ENCODE measurements at regions not wholly inside any gene's neighbourhood (a gene's known extent, or its start where the extent isn't known, plus 50 kb on each side); places are given as distances from the start of the nearest gene placed in this dataset.

- Mint-ChIP-seq H3K4me3 (no peak overlapping the region), H3K9me3 (no peaks in the 10 kb centered on the region), H3K27me3 (peaks cover 24% of the 10 kb centered on the region), H3K4me1 (ENCODE audit: low read depth) (peaks cover 3% of the 10 kb centered on the region), H3K27ac (no peak overlapping the region), H3K36me3 (ENCODE audit: low read depth) (no peaks in the 10 kb centered on the region)
- TF ChIP-seq CTCF (IDR thresholded peaks at IDR 0.05): no peak
- intact Hi-C loops (cut with micrococcal nuclease): no loop called here
- ChIA-PET POLR2A (interaction anchor here (0.6 kb wide), 1 partner anchor 371 kb away, joined by 4 read pairs; no protein-coding TSS in a partner anchor), CTCF (interaction anchor here (0.6 kb wide), 1 partner anchor 338 kb away, joined by 3 read pairs; no protein-coding TSS in a partner anchor)
- DNase-seq (no peak), ATAC-seq (no peak)
These were observed 53.8 kb downstream of the ADM start for GRCh38 chr11:10358696-10359095.

- intact Hi-C loops (cut with micrococcal nuclease): no loop called here
- CTCF ChIA-PET: interaction anchor here (0.6 kb wide), 1 partner anchor 338 kb away, joined by 3 read pairs; no protein-coding TSS in a partner anchor
- Mint-ChIP-seq H3K27me3 (peaks cover 23% of the 10 kb centered on the region), H3K9me3 (no peaks in the 10 kb centered on the region), H3K36me3 (ENCODE audit: low read depth) (no peaks in the 10 kb centered on the region), H3K4me3 (no peak overlapping the region), H3K4me1 (ENCODE audit: low read depth) (peaks cover 3% of the 10 kb centered on the region), H3K27ac (no peak overlapping the region)
- DNase-seq (no peak), ATAC-seq (no peak)
- POLR2A ChIA-PET: interaction anchor here (0.6 kb wide), 1 partner anchor 372 kb away, joined by 4 read pairs; no protein-coding TSS in a partner anchor
- no peak for TF ChIP-seq CTCF (IDR thresholded peaks at IDR 0.05)
These were observed 54.3 kb downstream of the ADM start for GRCh38 chr11:10359171-10359570.

- POLR2A ChIA-PET: no interaction called here
- CTCF ChIA-PET: no interaction called here
- TF ChIP-seq CTCF (IDR thresholded peaks at IDR 0.05): no peak
These were observed 56.0 kb downstream of the ADM start for GRCh38 chr11:10360835-10361234.

GRCh38 chr11:10365045-10365444, 60.2 kb downstream of the ADM start:
- peaks cover 5% of the 10 kb centered on the region for H3K4me1 Mint-ChIP-seq (ENCODE audit: low read depth)
- ChIA-PET POLR2A (no interaction called here), CTCF (interaction anchor here (1.4 kb wide), 1 partner anchor 10 kb away, joined by 5 read pairs; no protein-coding TSS in a partner anchor)
- ATAC-seq (no peak), DNase-seq (no peak)
- no peak for TF ChIP-seq CTCF (IDR thresholded peaks at IDR 0.05)
- H3K27me3 Mint-ChIP-seq: peaks cover 7% of the 10 kb centered on the region
- no peak overlapping the region for H3K4me3 Mint-ChIP-seq
- no peaks in the 10 kb centered on the region for H3K36me3 Mint-ChIP-seq (ENCODE audit: low read depth)
- no peak overlapping the region for H3K27ac Mint-ChIP-seq
- no peaks in the 10 kb centered on the region for H3K9me3 Mint-ChIP-seq
- intact Hi-C loops (cut with micrococcal nuclease): no loop called here

More at GRCh38 chr11:10360835-10361234, 56.0 kb downstream of the ADM start:
- Mint-ChIP-seq H3K9me3 (no peaks in the 10 kb centered on the region), H3K27me3 (peaks cover 16% of the 10 kb centered on the region), H3K4me1 (ENCODE audit: low read depth) (no peaks in the 10 kb centered on the region), H3K36me3 (ENCODE audit: low read depth) (no peaks in the 10 kb centered on the region), H3K27ac (no peak overlapping the region), H3K4me3 (no peak overlapping the region)
- DNase-seq (no peak), ATAC-seq (no peak)
- intact Hi-C loops (cut with micrococcal nuclease): no loop called here

- CTCF ChIA-PET: interaction anchor here (0.6 to 2.3 kb wide), 43 partner anchors 8 to 832 kb away, joined by 3 to 17 read pairs (median 4); partner anchors contain the start of genes ADM and RNF141
- Mint-ChIP-seq H3K27ac (peak overlapping the region; percentile 39), H3K27me3 (peaks cover 10% of the 10 kb centered on the region), H3K4me1 (ENCODE audit: low read depth) (peaks cover 5% of the 10 kb centered on the region), H3K9me3 (no peaks in the 10 kb centered on the region), H3K4me3 (no peak overlapping the region), H3K36me3 (ENCODE audit: low read depth) (no peaks in the 10 kb centered on the region)
- peak; percentile 96 for ATAC-seq
- peak; percentile 90 for TF ChIP-seq CTCF (IDR thresholded peaks at IDR 0.05)
- peak; percentile 88 for DNase-seq
- intact Hi-C loops (cut with micrococcal nuclease): no loop called here
- POLR2A ChIA-PET: no interaction called here
These were observed 61.9 kb downstream of the ADM start for GRCh38 chr11:10366568-10367331.
